ENCODE measurements at regions not wholly inside any gene's neighbourhood (a gene's known extent, or its start where the extent isn't known, plus 50 kb on each side); places are given as distances from the start of the nearest gene placed in this dataset.
"Not testable (repeated sequence)": the region's sequence is repeated elsewhere in the genome, so short reads cannot be mapped to it uniquely, and the experiment has no call there.

DNA sequence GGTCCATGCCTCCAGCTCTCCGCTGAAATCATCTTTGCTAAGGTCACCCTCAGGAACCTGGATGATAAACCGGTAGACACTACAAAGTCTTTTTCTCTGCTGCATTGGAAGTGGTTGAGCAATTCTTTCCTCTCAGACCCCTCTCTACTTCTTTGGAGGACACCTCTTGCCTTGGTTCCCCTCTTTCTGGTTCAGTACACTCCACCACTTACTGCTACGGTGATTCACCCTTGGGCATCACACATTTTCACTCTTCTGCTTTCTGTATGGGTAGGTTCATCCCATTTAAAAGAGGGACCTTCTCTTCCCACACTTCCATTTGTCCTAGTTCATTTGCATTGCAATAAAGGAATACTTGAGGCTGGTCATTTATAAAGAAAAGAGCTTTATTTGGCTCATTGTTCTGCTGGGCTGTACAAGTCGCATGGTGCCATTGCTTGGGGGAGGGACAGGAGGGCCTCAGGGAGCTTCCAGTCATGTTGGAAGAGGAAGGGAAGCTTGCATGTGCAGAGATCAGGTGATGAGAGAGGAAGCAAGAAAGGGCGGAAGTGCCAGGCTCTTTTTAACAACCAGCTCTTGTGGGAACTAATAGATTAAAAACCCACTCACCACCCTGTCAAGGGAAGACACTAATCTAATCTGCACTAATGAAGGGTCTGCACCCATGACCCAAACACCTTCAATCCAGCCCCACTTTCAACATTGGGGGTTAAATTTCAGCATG, 149.7 kb upstream of the TMEM170B start:
- no peak for DNase-seq (ENCODE audit: extremely low read depth, low read depth)

GRCh38 chr6:11386726-11387125, 150.8 kb upstream of the TMEM170B start:
- no peak for DNase-seq (ENCODE audit: extremely low read depth, low read depth)

- DNase-seq (ENCODE audit: extremely low read depth, low read depth), result no peak
These were observed 151.2 kb upstream of the TMEM170B start for GRCh38 chr6:11386323-11386722.

GRCh38 chr6:11384531-11385309, 152.3 kb upstream of the NEDD9 start:
- DNase-seq (ENCODE audit: extremely low read depth, low read depth), result no peak

DNA sequence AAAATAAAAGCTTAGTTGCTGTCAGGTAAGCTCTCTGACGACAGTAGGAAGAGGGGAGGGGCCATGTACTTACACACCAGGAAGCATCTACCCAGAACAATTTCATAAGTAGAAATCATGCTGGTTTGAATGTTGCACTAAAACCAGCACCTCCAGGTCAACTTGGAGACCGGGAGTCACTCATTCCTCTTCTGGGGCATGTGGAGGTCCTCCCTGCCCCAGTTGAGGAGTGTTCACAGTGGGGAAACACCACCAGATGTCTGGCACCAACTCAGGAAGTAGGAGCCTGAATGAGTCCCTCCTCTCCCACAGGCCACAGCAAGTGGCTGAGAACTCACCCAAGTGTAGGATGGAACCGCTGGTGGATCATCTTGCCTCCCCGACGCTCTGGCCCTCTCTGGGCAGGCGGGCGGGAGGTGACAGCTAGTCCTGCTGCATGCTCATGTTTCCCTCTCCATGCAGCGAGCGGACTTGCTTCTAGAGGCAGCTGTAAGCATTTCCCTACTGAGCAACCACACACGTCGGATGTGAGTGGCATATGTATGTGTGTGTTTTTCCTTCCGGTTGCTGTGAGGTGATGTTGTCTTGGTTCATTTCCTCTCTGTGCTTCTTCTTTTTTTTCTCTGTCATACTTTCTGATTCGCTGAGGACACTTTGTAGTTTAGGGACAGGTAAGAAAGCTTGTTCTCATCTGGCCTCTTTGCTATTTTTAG, 149.5 kb upstream of the NEDD9 start:
- no peak for DNase-seq (ENCODE audit: extremely low read depth, low read depth)

GRCh38 chr6:11380969-11381744, 148.7 kb upstream of the NEDD9 start:
- DNase-seq (ENCODE audit: extremely low read depth, low read depth), result no peak

- no peak for DNase-seq (ENCODE audit: extremely low read depth, low read depth)
These were observed 148.1 kb upstream of the NEDD9 start for GRCh38 chr6:11380549-11380948.

DNA sequence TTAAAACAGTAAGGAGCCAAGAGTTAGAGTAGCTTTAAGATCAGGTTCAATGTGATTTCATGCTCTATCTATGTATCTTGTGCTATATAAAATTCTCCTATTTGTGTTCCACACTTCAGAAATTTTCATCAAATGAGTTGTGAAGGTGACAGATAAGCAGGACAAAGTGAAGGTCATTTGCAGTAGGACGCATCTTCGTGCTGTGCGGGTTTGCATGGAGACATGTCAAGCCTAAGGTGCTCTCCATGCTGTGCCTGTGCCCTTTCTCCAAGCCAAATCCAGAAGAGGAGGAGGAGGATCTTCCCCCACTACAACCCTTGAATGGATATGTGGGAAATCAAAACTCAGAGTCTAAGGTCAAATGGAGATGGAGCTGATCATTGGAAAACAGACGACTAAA, 147.3 kb upstream of the NEDD9 start:
- DNase-seq (ENCODE audit: extremely low read depth, low read depth), result no peak

DNA sequence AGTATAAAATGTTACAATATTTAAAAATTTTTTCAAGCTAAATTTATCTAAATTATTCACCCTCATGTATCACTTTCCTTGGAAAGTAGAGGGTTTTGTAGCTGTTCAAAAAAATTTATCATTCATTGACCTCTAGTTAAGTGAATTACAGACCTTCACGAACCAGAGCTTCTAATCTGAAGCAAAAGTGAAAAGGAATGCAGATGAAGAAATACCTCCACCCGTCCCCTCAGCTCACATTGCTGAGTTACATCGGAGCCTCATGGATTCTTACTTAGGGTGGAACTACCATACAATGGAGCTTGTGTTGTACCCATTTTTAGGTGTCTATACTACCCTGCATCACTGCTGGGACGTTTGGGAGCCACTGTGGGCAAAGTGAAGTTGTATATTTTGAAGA, 146.2 kb upstream of the NEDD9 start:
- no peak for DNase-seq (ENCODE audit: extremely low read depth, low read depth)

GRCh38 chr6:11374036-11375010, 141.9 kb upstream of the NEDD9 start:
- no peak for DNase-seq (ENCODE audit: extremely low read depth, low read depth)

GRCh38 chr6:11373208-11373607, 140.7 kb upstream of the NEDD9 start:
- no peak for DNase-seq (ENCODE audit: extremely low read depth, low read depth)

GRCh38 chr6:11372186-11372790, 139.8 kb upstream of the NEDD9 start:
- DNase-seq (ENCODE audit: extremely low read depth, low read depth), result not testable (repeated sequence)

GRCh38 chr6:11370191-11371018, 137.9 kb upstream of the NEDD9 start:
- no peak for DNase-seq (ENCODE audit: extremely low read depth, low read depth)

GRCh38 chr6:11368760-11369159, 136.3 kb upstream of the NEDD9 start:
- no peak for DNase-seq (ENCODE audit: extremely low read depth, low read depth)

DNA sequence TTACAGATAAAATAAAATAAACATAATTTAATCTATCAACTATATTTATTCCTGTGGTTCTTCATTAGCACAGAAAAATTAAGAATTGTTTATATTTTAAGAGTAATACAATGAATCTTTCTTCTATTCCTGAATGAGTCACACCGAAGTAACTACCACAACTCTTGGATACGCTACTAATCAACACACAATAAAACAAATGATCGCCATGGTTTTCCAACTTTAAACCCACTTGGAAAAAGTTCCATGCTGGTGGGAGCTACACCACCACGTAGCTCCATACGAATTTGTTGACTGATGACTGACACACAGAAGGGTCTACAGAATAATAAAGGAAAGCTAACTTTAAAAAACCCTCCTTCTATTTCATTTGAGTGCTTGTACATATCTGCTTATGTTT, 135.8 kb upstream of the NEDD9 start:
- DNase-seq (ENCODE audit: extremely low read depth, low read depth), result no peak

GRCh38 chr6:11367638-11368199, 135.3 kb upstream of the NEDD9 start:
- no peak for DNase-seq (ENCODE audit: extremely low read depth, low read depth)

DNA sequence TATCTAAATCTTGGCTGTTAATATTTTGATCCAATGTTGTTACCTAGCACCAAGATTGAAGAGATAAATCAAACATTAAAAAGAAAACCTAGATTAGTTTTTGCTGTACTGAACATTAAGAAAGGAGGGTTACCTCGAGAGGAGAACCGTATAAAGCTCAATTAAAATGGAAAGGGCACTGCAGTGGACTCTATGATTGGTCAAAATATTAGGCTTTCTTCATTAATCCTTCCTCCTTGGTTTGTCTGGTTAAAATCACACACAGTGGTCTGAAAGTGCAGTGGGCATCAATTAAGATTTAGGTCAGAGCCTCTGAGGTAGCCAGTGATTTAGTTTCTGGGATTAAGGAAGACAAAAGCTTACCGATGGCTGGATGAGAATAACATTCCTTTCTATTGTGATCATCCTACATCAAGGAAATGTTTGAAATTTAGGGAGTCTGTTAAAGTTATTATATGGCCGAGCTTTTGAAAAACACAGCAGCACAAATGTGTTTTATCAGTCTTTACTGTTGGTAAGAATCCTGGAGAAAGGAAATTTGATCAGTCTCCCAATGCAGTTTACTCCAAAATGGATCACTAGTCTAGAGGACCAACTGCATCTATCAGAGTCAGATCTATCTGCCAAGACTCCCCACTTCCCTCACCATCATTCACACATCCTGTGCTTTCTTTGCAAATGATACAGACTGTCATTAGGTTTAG, 134.6 kb upstream of the NEDD9 start:
- no peak for DNase-seq (ENCODE audit: extremely low read depth, low read depth)

Data from NCI-H460 (cell line).